GM21515 (cell line): ENCODE measurements at regions not wholly inside any gene's neighbourhood (a gene's known extent, or its start where the extent isn't known, plus 50 kb on each side); places are given as distances from the start of the nearest gene placed in this dataset.
"Not testable (repeated sequence)": the region's sequence is repeated elsewhere in the genome, so short reads cannot be mapped to it uniquely, and the experiment has no call there.

Experiments
- ATAC-seq: cut with Tn5 transposase; IDR thresholded peaks from one replicate; pipeline ENCODE4 v1.9.1; 2021; ENCODE audit not compliant: unreplicated experiment

DNA sequence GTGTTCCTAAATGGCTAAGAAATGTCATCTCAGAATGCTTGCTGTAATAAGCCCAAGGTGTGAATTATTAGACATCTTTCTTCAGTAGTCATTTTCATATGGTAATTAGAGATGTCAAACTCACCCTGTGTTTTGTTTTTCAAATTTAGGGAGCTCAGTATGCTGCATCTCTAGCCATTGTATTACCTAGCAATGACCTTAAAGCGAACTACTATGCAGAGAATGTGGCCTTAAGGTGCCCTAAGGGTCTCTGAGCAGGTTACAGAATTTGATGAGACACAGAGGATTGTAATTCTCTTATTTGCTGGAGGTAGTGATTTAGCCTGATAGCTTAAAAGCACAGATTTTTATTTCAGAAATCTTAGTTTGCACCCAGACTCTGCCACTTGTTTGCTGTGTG lies 1052.6 kb upstream of the DDX18 start:
- ATAC-seq = no peak

DNA sequence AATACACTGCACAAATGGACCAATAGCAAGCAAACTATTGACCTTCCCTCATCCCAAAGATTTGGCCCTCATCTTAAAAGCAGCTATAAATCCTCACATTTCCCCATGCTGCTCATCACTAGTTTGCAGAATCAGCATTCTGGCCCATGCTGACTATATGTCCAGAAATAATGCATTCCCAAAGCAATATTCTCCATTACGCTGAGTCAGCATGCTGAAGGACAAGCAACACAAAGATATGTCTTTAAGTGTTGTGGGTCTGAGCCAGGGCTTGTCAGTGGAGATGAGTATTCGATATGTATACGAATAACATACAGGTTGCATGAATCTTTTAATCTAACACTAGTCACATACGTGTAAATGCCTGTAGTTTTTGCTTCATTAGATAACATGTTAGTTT lies 1045.0 kb upstream of the DDX18 start:
- no peak for ATAC-seq

DNA sequence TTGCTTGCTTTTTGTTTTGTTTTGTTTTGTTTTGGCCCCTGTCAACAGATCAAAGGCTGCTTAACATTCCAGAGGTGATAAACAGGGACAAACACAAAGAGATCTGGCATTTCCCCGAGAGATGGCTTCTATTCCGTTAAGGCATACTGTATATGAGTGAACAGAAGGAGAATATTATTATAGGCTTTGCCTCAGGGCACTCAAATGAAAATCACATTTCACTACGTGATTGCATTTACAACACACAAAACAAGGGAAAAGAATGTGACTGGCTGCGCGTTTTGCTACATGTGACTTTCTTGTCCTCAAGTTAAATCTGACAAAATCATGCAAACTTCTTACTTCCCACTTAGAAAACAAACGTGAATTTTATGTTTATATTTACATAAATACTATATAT lies 1037.9 kb upstream of the DDX18 start:
- ATAC-seq = no peak

DNA sequence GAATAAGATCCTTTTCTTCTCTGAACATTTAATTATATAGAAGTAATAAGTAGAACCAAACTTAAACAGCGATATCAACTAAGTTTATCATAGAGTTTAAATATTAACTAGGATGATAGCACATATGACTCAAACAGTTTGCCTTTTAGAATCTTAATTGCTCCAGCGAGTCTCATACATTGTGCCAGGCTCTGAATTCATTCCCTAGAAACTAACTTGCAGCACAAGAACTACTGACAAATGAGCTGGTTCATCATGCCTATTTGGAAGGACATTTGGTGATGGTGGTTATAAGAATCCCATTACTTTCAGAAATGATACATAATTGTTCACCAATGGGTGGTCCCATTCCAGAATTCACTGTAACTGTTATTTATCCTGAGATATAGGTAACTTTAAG lies 1026.6 kb upstream of the DDX18 start:
- no peak for ATAC-seq

DNA sequence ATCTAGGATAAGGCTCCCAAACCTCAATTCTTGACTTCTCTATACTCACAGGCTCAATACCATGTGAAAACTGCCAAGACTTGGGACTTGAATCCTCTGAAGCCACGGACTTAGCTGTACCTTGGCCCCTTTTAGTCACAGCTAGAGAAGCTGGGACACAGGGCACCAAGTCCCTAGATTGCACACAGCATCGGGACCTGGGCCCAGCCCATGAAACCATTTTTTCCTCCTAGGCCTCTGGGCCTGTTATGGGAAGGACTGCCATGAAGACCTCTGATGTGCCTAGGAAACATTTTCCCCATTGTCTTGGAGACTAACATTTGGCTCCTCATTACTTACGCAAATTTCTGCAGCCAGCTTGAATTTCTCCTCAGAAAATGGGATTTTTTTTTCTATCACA lies 1011.8 kb upstream of the DDX18 start:
- ATAC-seq = no peak

DNA sequence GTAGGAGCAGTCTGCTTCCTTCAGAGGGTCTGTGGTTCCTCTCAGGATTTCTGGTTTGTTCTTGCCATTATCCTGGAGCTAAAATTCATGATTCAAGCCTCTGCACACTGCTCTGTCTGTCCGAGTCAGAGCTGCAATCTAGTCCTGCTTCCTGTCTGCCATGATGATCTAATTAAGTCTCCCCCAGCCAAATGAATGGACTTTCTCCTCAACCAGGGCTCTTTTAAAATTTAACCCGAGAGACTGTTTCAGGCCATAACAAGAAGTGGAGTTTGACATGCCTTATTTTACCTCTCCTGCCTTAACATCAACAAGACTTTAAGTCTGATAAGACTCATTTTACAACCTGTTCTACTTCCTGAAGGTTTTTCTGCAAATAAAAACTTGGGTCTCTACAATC lies 1009.6 kb upstream of the DDX18 start:
- ATAC-seq = no peak

DNA sequence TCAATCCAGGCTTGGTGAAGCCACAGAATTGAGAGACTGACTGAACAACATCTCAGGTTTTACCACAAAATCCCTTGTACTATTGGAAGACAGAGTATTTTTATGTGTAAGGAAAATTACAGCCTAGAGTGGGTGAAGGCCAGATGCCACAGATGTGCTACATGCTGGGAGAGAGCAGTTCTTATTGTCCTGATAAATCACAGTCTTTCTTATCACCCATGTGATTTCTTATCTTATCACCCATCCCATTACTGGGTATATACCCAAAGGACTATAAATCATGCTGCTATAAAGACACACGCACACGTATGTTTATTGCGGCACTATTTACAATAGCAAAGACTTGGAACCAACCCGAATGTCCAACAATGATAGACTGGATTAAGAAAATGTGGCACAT lies 1008.0 kb upstream of the DDX18 start:
- not testable (repeated sequence) for ATAC-seq

DNA sequence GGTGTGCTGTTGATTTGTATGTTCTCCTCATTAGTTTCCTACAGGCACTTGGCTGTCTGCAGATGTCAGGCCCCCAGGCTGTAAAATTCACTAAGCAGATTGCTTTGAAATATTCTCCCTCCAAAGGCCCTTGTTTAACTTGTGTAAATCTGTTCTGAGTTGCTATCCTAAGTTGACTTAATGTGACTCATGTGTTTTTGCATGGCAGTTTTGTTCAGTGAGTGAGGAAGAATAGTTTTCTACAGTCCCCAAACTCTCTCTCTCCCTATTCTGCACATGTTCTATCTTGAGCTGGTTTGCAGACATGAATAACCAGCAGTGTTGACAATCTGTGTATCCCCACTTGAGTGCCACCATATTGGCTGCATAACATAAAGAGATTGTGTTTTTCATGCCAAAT lies 1005.4 kb upstream of the DDX18 start:
- ATAC-seq = no peak

DNA sequence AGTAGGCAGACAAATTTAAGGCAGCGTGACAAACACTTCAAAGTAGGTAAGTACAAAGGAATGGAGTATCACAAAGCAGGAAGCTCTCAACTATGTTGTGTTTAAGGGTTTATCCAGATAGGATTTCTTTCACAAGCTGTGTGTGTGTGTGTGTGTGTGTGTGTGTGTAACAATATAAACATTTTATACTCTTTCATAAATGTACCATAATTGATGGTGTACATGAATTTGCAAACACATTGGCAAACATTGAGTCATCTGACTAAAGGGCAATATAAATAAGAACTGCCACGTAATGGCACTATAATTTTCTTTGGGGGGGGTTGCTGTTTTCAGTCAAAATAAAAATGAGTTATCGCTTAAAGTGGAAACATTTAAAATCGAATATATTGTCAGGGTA lies 1004.4 kb upstream of the DDX18 start:
- no peak for ATAC-seq

DNA sequence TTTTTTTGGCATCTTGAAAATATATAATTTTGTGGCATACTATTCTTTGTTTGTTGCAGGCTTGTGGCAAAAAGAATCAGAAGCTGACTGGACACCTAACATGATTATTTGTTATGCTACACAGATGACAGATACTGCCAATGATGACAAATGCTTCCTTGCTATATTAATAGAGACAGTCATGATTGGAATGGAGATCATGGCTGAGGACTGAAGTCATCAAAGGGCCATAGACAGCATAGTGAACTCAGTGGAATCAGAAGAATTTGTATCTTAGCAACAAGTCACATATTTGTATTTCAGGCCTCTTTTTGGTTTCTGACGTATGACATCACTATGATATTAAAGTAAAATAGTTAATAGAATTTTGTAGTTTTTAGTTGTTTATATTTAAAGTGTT lies 1003.8 kb upstream of the DDX18 start:
- ATAC-seq = no peak

DNA sequence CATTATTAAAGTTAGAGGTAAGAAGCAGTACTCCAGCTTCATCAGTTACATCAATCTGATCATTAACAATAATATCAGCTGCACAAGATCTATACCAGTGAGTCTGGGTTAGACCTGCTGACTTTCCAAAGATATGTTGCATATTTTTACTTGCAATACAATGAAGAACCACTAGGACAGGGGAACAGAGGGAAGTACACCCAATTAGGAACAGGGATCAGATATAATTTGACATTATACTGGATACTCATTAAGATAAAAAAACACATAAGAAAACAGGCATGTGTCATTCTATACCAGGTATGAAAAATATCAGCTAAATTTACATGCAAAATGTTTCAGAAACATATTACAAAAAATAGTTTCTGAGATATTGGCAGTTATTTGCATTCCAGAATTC lies 995.1 kb upstream of the DDX18 start:
- no peak for ATAC-seq

DNA sequence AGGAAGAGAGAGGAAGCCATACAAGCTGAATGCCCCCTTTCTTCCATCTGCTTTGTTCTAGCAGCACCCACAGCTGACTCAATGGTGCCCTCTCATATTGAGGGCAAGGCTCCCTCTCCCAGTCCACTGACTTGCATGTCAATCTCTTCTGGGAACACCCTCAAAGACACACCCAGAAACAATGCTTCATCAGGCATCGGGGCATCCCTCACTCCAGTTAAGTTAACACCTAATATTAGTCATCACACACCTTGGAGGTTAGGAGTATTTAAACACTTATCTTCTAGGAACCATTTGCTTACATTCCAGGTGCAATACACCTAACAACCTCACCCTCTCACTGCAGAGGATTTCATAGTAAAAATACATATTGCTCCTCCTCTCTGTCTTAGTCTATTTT lies 993.5 kb upstream of the DDX18 start:
- ATAC-seq = no peak

DNA sequence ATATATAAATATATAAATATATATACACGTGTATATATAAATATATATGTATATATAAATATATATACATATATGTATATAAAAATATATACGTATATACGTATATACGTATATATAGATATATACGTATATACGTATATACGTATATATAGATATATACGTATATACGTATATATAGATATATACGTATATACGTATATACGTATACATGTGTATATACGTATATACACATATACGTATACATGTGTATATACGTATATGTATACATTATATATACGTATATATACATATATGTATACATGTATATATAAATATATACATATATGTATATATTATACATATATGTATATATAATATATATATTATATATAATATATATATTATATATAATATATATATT lies 984.9 kb upstream of the DDX18 start:
- ATAC-seq = not testable (repeated sequence)

DNA sequence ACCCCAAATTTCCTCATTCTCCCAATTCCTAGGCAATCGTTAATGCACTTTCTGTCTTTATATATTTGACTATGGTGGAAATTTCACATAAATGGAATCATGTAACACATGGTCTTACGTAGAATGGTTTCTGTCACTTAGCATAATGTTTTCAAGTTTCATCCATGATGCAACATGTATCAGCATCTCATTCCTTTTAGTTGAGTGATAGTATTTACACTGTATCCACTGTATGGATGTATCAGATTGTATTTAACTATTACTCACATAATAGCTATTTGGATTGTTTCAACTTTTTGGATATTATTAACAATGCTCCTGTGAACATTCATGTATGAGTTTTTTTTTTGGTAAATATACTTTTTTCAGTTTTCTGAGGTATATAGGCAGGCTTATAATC lies 982.3 kb upstream of the DDX18 start:
- no peak for ATAC-seq

DNA sequence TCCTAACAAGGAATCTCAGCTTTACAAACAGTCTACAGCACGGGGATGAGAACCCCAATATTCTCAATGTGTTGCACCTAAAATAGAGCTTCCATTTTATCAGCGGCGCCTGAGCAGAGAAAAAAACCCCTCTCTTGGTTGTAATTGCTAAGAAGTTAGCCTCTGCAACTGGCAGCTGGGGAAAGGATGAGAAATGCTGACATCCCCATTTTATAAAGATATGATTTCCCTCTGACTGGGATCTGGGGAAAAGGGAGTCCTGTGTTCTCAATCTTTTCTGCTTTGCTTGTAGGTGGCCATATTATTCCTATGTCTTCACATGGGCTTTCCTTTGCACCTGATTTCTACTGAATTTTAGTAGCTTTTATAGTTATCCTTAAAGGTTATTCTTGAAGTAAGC lies 981.4 kb upstream of the DDX18 start:
- ATAC-seq = no peak

DNA sequence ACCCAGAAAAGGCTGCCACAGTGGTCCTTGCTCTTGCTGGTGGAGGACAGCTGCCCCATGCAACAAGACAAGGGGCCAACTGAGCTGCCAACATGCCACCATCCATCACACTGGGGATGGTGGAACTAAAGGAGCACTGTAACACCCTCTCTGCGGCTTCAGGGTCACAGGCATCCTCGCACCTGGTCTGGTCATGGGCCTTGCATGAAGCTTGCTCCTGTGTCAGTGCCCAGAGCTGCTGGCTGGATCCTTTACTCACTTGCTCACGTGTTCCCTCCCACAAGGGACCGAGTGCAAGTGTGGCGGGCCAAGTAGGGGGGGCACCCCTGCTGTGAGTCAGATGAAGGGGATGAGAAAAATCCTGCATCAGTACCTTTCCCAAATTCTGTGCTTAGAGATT lies 972.3 kb upstream of the DDX18 start:
- no peak for ATAC-seq

DNA sequence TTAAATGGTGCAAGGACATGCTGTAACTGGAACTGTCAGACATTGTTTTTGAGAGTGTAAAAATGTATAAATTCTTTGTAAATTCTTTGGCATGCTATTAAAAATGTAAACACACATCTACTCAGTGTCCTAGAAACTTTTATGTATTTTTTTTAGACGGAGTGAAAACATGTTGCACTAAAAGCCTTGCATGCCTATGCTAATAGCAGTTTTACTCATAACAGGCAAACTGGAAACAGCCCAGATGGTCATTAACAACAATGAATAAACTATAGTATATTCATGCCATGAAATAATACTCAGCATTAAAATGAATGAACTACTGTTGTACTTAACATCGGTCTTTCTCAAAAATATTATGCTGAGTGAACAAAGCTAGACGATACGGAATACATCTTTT lies 954.8 kb upstream of the DDX18 start:
- ATAC-seq = no peak

DNA sequence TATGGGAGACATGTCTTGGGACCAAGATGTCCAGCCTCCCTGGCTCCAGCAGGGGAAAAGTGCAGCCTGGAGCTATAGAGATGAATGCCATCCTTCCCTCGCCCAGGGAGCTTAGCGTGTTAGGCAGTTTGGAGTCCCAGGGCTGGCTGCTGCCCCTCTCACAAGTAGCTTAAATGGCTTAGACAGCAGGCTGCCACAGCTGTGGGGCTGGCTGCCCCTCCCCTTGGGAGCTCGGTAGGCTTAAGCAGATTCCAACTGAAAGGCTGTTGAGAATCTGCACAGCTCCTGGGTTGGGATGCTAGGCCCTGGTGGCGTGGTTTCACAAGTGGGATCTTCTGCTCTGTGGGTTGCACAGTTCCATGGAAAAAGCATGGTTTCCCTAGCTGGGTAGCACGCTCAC lies 940.5 kb upstream of the DDX18 start:
- ATAC-seq = no peak

DNA sequence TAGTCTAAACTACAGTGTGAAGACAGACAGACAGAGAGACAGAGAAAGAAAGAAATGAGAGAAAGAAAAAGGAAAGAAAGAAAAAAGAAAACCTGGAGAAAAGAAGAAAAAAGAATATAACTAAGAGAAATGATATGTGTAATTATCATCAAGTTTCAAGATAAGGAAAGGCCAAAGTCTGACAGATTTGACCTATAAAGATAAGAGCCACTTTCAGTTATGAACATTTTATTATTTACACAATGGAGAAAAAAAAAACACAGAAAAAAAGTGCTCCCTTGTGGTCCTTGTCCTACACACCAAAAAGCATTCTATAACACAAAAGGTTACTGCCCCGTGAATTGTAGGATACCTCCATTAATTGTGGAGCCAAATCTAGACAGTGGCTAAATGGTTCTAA lies 937.2 kb upstream of the DDX18 start:
- no peak for ATAC-seq

DNA sequence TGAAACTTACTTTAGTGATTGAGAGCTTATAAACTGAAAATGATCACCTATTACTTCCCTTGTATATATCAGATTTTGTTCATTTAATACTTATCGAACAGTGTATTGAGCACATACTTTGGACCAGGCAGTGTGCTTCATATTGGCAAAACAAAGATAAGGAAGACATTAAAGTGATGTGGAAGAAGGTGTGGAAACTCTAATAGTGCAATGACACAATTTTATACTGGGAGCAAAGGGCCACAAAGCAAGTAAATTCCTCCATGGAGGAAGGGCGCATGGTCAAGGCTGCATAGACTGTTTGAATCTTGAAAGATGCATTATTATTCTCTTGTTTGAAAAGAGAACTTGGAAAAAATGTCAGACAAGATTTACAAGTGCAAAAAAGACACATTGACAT lies 936.5 kb upstream of the DDX18 start:
- no peak for ATAC-seq

DNA sequence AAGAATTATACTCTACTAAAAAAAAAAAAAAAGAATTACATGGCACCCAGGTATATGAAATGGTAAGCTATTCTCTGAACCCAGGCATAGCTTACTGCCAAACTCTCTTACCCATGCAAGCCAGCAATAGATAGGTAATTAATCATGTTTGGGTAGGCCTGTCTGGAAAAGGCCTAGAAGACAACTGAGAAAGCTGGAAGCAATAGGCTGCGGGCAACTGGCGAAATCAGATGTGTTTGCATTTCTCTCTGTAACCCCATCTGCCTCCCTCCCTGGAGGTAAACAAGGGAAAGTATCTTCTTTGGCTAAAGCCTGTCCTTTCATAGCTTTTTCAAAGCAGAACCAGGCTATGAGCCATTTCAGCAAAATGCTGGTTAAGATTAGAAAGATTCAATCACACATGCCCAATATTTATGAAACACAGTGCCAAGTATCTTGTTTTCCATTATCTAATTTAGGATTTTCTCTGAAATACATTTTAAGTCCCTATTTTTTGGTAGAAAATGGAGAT lies 934.8 kb upstream of the DDX18 start:
- ATAC-seq = no peak

DNA sequence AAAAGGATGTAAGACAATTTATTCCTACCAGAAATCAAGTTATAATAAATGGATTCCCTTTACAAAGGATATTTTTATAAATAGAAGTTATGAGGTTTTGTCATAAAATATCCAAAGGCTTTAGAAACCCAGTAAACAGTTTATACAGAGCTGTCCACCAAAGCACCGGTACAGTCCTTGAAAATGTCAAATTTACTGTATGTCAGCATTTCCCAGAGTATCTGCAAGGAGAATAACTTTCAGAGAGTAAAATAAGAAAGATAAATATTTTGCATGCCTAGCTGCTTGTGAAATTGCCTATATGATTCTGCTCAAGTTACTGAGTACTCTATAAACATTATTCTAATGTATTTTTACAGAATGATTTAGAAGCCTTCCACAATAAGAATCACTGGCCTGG lies 923.3 kb upstream of the DDX18 start:
- ATAC-seq = no peak

DNA sequence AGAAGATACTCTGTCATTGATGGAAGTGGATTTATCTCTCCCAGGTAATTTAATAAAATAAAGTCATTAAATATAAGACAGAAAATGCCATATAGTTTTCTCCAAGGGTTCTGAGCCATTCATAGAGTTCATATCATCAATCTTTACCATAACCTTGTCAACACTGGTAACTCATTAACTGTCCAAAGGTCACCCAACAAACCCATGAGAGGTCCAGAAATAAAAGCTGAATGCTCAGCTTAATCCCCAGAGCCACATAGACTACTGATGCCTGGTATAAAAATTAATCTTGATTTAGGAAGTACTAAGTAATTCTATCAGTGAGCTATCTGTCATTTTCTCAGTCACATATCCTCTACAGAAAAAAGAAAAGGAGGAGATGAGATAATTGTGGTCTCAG lies 903.0 kb upstream of the DDX18 start:
- ATAC-seq = no peak

DNA sequence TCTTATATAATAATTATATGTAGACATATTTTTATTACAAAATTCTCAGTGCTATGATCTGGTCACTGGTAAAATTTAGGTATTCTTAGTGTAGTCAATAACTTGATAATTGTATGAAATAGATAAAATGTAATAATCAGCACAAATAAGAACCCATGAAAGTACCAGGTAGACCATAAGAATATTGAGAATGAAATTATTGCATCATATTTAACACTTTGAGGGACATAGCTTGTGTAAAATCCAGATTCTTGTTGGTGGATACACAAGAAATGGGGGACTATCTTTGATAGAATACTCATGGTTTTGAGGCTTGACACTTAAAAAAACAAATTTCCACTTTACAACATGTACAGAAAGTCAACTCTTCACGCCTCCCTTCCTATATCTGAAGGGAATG lies 898.8 kb upstream of the DDX18 start:
- ATAC-seq = no peak
